ENCODE measurements at regions not wholly inside any gene's neighbourhood (a gene's known extent, or its start where the extent isn't known, plus 50 kb on each side); places are given as distances from the start of the nearest gene placed in this dataset.

DNA sequence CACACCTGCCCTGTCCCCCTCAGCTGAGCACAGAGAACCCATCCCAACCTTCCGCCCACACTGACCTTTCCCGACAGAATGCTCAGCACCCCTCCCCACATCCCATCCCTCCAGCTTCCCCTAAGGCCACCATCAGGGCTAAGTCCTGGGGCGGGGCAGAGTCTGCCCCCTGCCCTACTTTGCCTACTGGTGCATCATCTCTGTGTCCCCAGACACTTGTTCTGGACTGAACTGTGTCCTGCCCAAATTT, 109.8 kb downstream of the CTTN start:
- TF ChIP-seq CTCF (IDR thresholded peaks at IDR 0.05; ENCODE audit: insufficient read depth, low read length, poor library complexity, severe bottlenecking) (no peak), EZH2phosphoT487 (conservative IDR thresholded peaks at IDR 0.05; ENCODE audit: low read length) (no peak)
